ENCODE measurements at regions not wholly inside any gene's neighbourhood (a gene's known extent, or its start where the extent isn't known, plus 50 kb on each side); places are given as distances from the start of the nearest gene placed in this dataset.

- no peak overlapping the region for H3K4me3 Mint-ChIP-seq
- TF ChIP-seq CTCF (IDR thresholded peaks at IDR 0.05) = no peak
- no peak for TF ChIP-seq EZH2 (IDR thresholded peaks at IDR 0.05; ENCODE audit: borderline replicate concordance, insufficient read depth, low read depth, low read length, poor library complexity, severe bottlenecking)
- no peak for ATAC-seq (ENCODE audit: low read depth)
Measured at GRCh38 chr3:62987721-62988120, 112.5 kb upstream of the CADPS start.

GRCh38 chr3:62990704-62991413, 115.6 kb upstream of the CADPS start:
- peaks cover 0 to 5% (median 0%) of the 10 kb centered on the region in 3 donors for H3K9me3 ChIP-seq (ENCODE audit: control extremely low read depth in 1 of 3, control insufficient read depth in 2 of 3, insufficient read depth in 1 of 3, low read length in 2 of 3)
- Mint-ChIP-seq H3K27me3 (no peaks in the 10 kb centered on the region), H3K4me1 (no peaks in the 10 kb centered on the region), H3K4me3 (no peak overlapping the region), H3K9me3 (ENCODE audit: insufficient read depth) (peaks cover 2% of the 10 kb centered on the region), H3K27ac (no peak overlapping the region)
- CTCF ChIA-PET = no interaction called here
- no peak overlapping the region for H3K4me3 ChIP-seq (ENCODE audit: control extremely low read depth in 1 of 5, extremely low read depth in 1 of 5, insufficient read depth in 1 of 5, low read depth in 2 of 5, low read length in 4 of 5)
- ATAC-seq (ENCODE audit: low read depth) (no peak), DNase-seq (no peak)
- TF ChIP-seq EZH2 (IDR thresholded peaks at IDR 0.05; ENCODE audit: borderline replicate concordance, insufficient read depth, low read depth, low read length, poor library complexity, severe bottlenecking) = no peak
- TF ChIP-seq CTCF (IDR thresholded peaks at IDR 0.05) = no peak
- no peak overlapping the region for H3K9ac ChIP-seq (ENCODE audit: low read length)
- no peaks in the 10 kb centered on the region for H3K27me3 ChIP-seq (replicated peaks in 1 of 4; ENCODE audit: control extremely low read depth in 1 of 4, control insufficient read depth in 3 of 4, insufficient read depth in 4 of 4, low read length in 3 of 4)
- H3K36me3 ChIP-seq (replicated peaks in 1 of 2; ENCODE audit: control extremely low read depth in 1 of 2, control insufficient read depth in 1 of 2, extremely low read depth in 1 of 2, insufficient read depth in 2 of 2, low read length in 1 of 2) = no peaks in the 10 kb centered on the region
- no peak overlapping the region for H3K27ac ChIP-seq (ENCODE audit: low read length in 2 of 2)
- POLR2A ChIA-PET = no interaction called here
- no peaks in the 10 kb centered on the region for H4K20me1 ChIP-seq (ENCODE audit: control insufficient read depth, insufficient read depth, low read length, poor library complexity, severe bottlenecking)
- no peaks in the 10 kb centered on the region for H3K4me1 ChIP-seq (ENCODE audit: control insufficient read depth in 2 of 2, insufficient read depth in 2 of 2, low read length in 2 of 2)
- no peak overlapping the region for H3K4me2 ChIP-seq (replicated peaks; ENCODE audit: low read depth, low read length, poor library complexity, severe bottlenecking)
- no peak overlapping the region for H2AFZ ChIP-seq (ENCODE audit: insufficient read depth, low read depth, low read length, poor library complexity, severe bottlenecking)
- WGBS (ENCODE audit: insufficient coverage) = 88% methylated on average over 2 of the region's 4 CpGs
- no peaks in the 10 kb centered on the region for H3K79me2 ChIP-seq (ENCODE audit: control insufficient read depth, insufficient read depth, low read length)
- intact Hi-C loops (cut with micrococcal nuclease) = no loop called here

More at GRCh38 chr3:62987721-62988120, 112.5 kb upstream of the CADPS start:
- Histone ChIP-seq H3K9me3 (ENCODE audit: control extremely low read depth in 1 of 3, control insufficient read depth in 2 of 3, insufficient read depth in 1 of 3, low read length in 2 of 3) (no peaks in the 10 kb centered on the region), H2AFZ (ENCODE audit: insufficient read depth, low read depth, low read length, poor library complexity, severe bottlenecking) (no peak overlapping the region), H3K4me1 (ENCODE audit: control insufficient read depth in 2 of 2, insufficient read depth in 2 of 2, low read length in 2 of 2) (no peaks in the 10 kb centered on the region), H4K20me1 (ENCODE audit: control insufficient read depth, insufficient read depth, low read length, poor library complexity, severe bottlenecking) (no peaks in the 10 kb centered on the region), H3K27ac (ENCODE audit: low read length in 2 of 2) (no peak overlapping the region), H3K4me2 (replicated peaks; ENCODE audit: low read depth, low read length, poor library complexity, severe bottlenecking) (no peak overlapping the region), H3K9ac (ENCODE audit: low read length) (no peak overlapping the region), H3K4me3 (ENCODE audit: control extremely low read depth in 1 of 5, extremely low read depth in 1 of 5, insufficient read depth in 1 of 5, low read depth in 2 of 5, low read length in 4 of 5) (no peak overlapping the region), H3K79me2 (ENCODE audit: control insufficient read depth, insufficient read depth, low read length) (no peaks in the 10 kb centered on the region), H3K27me3 (replicated peaks in 1 of 4; ENCODE audit: control extremely low read depth in 1 of 4, control insufficient read depth in 3 of 4, insufficient read depth in 4 of 4, low read length in 3 of 4) (no peaks in the 10 kb centered on the region), H3K36me3 (replicated peaks in 1 of 2; ENCODE audit: control extremely low read depth in 1 of 2, control insufficient read depth in 1 of 2, extremely low read depth in 1 of 2, insufficient read depth in 2 of 2, low read length in 1 of 2) (no peaks in the 10 kb centered on the region)
- Mint-ChIP-seq H3K27ac (no peak overlapping the region), H3K4me1 (no peaks in the 10 kb centered on the region), H3K27me3 (no peaks in the 10 kb centered on the region), H3K9me3 (ENCODE audit: insufficient read depth) (peaks cover 2% of the 10 kb centered on the region)
- no peak for DNase-seq
- intact Hi-C loops (cut with micrococcal nuclease) = no loop called here
- ChIA-PET POLR2A (no interaction called here), CTCF (no interaction called here)
- WGBS (ENCODE audit: insufficient coverage) = 88% methylated on average over 8 of the region's 8 CpGs
